ENCODE measurements at regions not wholly inside any gene's neighbourhood (a gene's known extent, or its start where the extent isn't known, plus 50 kb on each side); places are given as distances from the start of the nearest gene placed in this dataset.

DNA sequence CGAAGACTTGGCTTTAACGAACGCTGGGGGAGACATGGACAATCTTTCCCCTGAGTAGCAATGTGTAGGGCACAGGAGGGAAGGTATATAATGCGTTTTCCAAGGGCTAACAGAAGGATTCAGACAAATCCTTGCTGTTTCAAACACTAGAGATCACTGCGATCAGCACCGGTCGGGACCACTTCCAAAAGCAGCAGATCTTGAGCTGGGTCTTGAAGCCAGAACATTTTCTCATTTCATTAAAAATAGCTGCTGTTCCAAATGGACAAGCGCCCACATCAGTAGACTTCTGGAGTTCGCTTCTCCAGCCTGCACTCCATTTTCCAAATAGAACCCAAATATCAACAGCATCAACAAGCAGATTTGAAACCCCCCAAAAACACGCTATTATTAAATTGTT is 65.1 kb upstream of the MAPRE2 start:
- TF ChIP-seq, protein P1, sequence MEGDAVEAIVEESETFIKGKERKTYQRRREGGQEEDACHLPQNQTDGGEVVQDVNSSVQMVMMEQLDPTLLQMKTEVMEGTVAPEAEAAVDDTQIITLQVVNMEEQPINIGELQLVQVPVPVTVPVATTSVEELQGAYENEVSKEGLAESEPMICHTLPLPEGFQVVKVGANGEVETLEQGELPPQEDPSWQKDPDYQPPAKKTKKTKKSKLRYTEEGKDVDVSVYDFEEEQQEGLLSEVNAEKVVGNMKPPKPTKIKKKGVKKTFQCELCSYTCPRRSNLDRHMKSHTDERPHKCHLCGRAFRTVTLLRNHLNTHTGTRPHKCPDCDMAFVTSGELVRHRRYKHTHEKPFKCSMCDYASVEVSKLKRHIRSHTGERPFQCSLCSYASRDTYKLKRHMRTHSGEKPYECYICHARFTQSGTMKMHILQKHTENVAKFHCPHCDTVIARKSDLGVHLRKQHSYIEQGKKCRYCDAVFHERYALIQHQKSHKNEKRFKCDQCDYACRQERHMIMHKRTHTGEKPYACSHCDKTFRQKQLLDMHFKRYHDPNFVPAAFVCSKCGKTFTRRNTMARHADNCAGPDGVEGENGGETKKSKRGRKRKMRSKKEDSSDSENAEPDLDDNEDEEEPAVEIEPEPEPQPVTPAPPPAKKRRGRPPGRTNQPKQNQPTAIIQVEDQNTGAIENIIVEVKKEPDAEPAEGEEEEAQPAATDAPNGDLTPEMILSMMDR (IDR thresholded peaks at IDR 0.05), result no peak
- no peak for TF ChIP-seq EP300 (IDR thresholded peaks at IDR 0.05)
- no peak for TF ChIP-seq POLR2A (IDR thresholded peaks at IDR 0.05)
